Trophoblast cell (in vitro differentiated cells and primary cell): ENCODE measurements at regions not wholly inside any gene's neighbourhood (a gene's known extent, or its start where the extent isn't known, plus 50 kb on each side); places are given as distances from the start of the nearest gene placed in this dataset.

Experiments used
- DNase-seq, 2 donors: peaks; one replicate each; pipeline ENCODE4 v3.0.0-alpha.2; 2016
- H2AFZ ChIP-seq: 2 replicates; pipeline ENCODE4 v1.6.1; 2013; ENCODE audit warnings: low read length, moderate library complexity, mild to moderate bottlenecking; ENCODE audit not compliant: insufficient read depth, poor library complexity
- H2AK5ac ChIP-seq: 2 replicates; pipeline ENCODE4 v1.6.1; 2013; ENCODE audit warnings: mild to moderate bottlenecking, low read length
- H2BK120ac ChIP-seq: 2 replicates; pipeline ENCODE4 v1.6.1; 2013; ENCODE audit warnings: low read length, mild to moderate bottlenecking, moderate library complexity; ENCODE audit not compliant: insufficient read depth, poor library complexity
- H2BK12ac ChIP-seq: 2 replicates; pipeline ENCODE4 v1.6.1; 2013; ENCODE audit warnings: mild to moderate bottlenecking, low read length, moderate library complexity
- H2BK5ac ChIP-seq: 2 replicates; pipeline ENCODE4 v1.6.1; 2013; ENCODE audit warnings: low read length, low read depth, moderate library complexity, mild to moderate bottlenecking; ENCODE audit not compliant: poor library complexity
- H3K14ac ChIP-seq: 2 replicates; pipeline ENCODE4 v1.6.1; 2013; ENCODE audit warnings: mild to moderate bottlenecking, low read length
- H3K18ac ChIP-seq: 2 replicates; pipeline ENCODE4 v1.6.1; 2013; ENCODE audit warnings: mild to moderate bottlenecking, low read length
- H3K23ac ChIP-seq: 2 replicates; pipeline ENCODE4 v1.6.1; 2013; ENCODE audit warnings: low read length
- H3K27ac ChIP-seq: 2 replicates; pipeline ENCODE4 v1.5.1; 2013; ENCODE audit warnings: low read depth, mild to moderate bottlenecking, inconsistent platforms, low read length, moderate library complexity
- H3K27me3 ChIP-seq: 2 replicates; pipeline ENCODE4 v1.6.1; 2013; ENCODE audit warnings: inconsistent platforms, mild to moderate bottlenecking, low read length, moderate library complexity; ENCODE audit not compliant: insufficient read depth
- H3K36me3 ChIP-seq, 2 experiments: 1 replicate in 1 of 2; 2 replicates in 1 of 2; pipeline ENCODE4 v1.6.1; 2013; ENCODE audit warnings: low read length in 2 of 2, mild to moderate bottlenecking in 2 of 2, moderate library complexity in 1 of 2; ENCODE audit not compliant: insufficient read depth in 2 of 2, control insufficient read depth in 1 of 2
- H3K4ac ChIP-seq: 2 replicates; pipeline ENCODE4 v1.6.1; 2013; ENCODE audit warnings: low read depth, mild to moderate bottlenecking, low read length, moderate library complexity
- H3K4me1 ChIP-seq, 2 experiments: 1 replicate in 1 of 2; 2 replicates in 1 of 2; pipeline ENCODE4 v1.6.1; 2013; ENCODE audit warnings: low read length in 2 of 2, mild to moderate bottlenecking in 2 of 2, moderate library complexity in 1 of 2; ENCODE audit not compliant: insufficient read depth in 2 of 2, control insufficient read depth in 1 of 2
- H3K4me2 ChIP-seq: 2 replicates; pipeline ENCODE4 v1.6.1; 2013; ENCODE audit warnings: inconsistent platforms, mild to moderate bottlenecking, low read length, moderate library complexity
- H3K4me3 ChIP-seq: 2 replicates; pipeline ENCODE4 v1.5.1; 2013; ENCODE audit warnings: mild to moderate bottlenecking, low read depth, low read length, inconsistent platforms
- H3K79me1 ChIP-seq: one replicate; pipeline ENCODE4 v1.6.1; 2013; ENCODE audit warnings: low read length
- H3K79me2 ChIP-seq: 2 replicates; pipeline ENCODE4 v1.6.1; 2013; ENCODE audit warnings: low read length, mild to moderate bottlenecking; ENCODE audit not compliant: control insufficient read depth, insufficient read depth, poor library complexity
- H3K9ac ChIP-seq: 2 replicates; pipeline ENCODE4 v1.6.1; 2013; ENCODE audit warnings: mild to moderate bottlenecking, low read length
- H3K9me3 ChIP-seq: 2 replicates; pipeline ENCODE4 v1.6.1; 2013; ENCODE audit warnings: low read depth, mild to moderate bottlenecking, control low read depth, inconsistent platforms, low read length; ENCODE audit not compliant: insufficient read depth
- H4K12ac ChIP-seq: 2 replicates; pipeline ENCODE4 v1.6.1; 2013; ENCODE audit warnings: low read depth, mild to moderate bottlenecking, low read length, moderate library complexity
- H4K8ac ChIP-seq: 2 replicates; pipeline ENCODE4 v1.6.1; 2013; ENCODE audit warnings: low read depth, mild to moderate bottlenecking, low read length, moderate library complexity
- H4K91ac ChIP-seq: one replicate; pipeline ENCODE4 v1.6.1; 2013; ENCODE audit warnings: low read depth, mild to moderate bottlenecking, low read length, moderate library complexity
- WGBS: extraction: QIAGEN DNeasy Blood & Tissue Kit; methylation state at CpG from one replicate; pipeline ENCODE4 v1.1.7; 2013; ENCODE audit warnings: missing lambda C conversion rate; ENCODE audit not compliant: insufficient read length, insufficient coverage; ENCODE audit errors: extremely low coverage; 5-methylcytosine and 5-hydroxymethylcytosine counted together

- Histone ChIP-seq H3K79me2 (no peaks in the 10 kb centered on the region), H3K23ac (no peak overlapping the region), H3K36me3 (no peaks in the 10 kb centered on the region), H4K91ac (no peak overlapping the region), H3K14ac (no peak overlapping the region), H2AFZ (no peak overlapping the region), H3K4ac (no peak overlapping the region), H3K27ac (no peak overlapping the region), H3K27me3 (no peaks in the 10 kb centered on the region), H2BK12ac (no peak overlapping the region), H3K79me1 (no peaks in the 10 kb centered on the region), H3K4me1 (no peaks in the 10 kb centered on the region), H2BK120ac (no peak overlapping the region), H3K18ac (no peak overlapping the region), H3K9me3 (peaks cover 2% of the 10 kb centered on the region), H2BK5ac (no peak overlapping the region), H3K4me2 (no peak overlapping the region), H4K8ac (no peak overlapping the region), H4K12ac (no peak overlapping the region), H3K4me3 (no peak overlapping the region), H2AK5ac (no peak overlapping the region), H3K9ac (no peak overlapping the region)
- no CpG with 5 or more reads among the region's 4 CpGs for WGBS
- no peak for DNase-seq
Measured at GRCh38 chr7:73971322-73971703, 56.7 kb upstream of the ELN start.

GRCh38 chr7:73971704-73972341, 56.1 kb upstream of the ELN start:
- Histone ChIP-seq H4K8ac (no peak overlapping the region), H3K9ac (no peak overlapping the region), H3K4ac (no peak overlapping the region), H3K4me2 (no peak overlapping the region), H2BK120ac (no peak overlapping the region), H3K27ac (no peak overlapping the region), H3K9me3 (peaks cover 2% of the 10 kb centered on the region), H3K79me2 (no peaks in the 10 kb centered on the region), H3K18ac (no peak overlapping the region), H2BK5ac (no peak overlapping the region), H2AK5ac (no peak overlapping the region), H3K23ac (no peak overlapping the region), H3K27me3 (no peaks in the 10 kb centered on the region), H4K91ac (no peak overlapping the region), H3K36me3 (no peaks in the 10 kb centered on the region), H3K4me3 (no peak overlapping the region), H4K12ac (no peak overlapping the region), H3K79me1 (no peaks in the 10 kb centered on the region), H3K14ac (no peak overlapping the region), H2AFZ (no peak overlapping the region), H3K4me1 (peaks cover 0 to 3% of the 10 kb centered on the region in 2 experiments), H2BK12ac (no peak overlapping the region)
- no CpG with 5 or more reads among the region's 13 CpGs for WGBS
- no peak for DNase-seq

GRCh38 chr7:73972614-73973013, 55.4 kb upstream of the ELN start:
- H4K12ac ChIP-seq = no peak overlapping the region
- no CpG with 5 or more reads among the region's 12 CpGs for WGBS
- H3K18ac ChIP-seq = no peak overlapping the region
- no peak overlapping the region for H4K8ac ChIP-seq
- no peak overlapping the region for H3K4ac ChIP-seq
- H2BK120ac ChIP-seq = no peak overlapping the region
- no peak overlapping the region for H3K9ac ChIP-seq
- H3K4me3 ChIP-seq = no peak overlapping the region
- H2AK5ac ChIP-seq = no peak overlapping the region
- no peaks in the 10 kb centered on the region for H3K79me2 ChIP-seq
- no peak overlapping the region for H2BK5ac ChIP-seq
- no peaks in the 10 kb centered on the region for H3K36me3 ChIP-seq
- peaks cover under 1% of the 10 kb centered on the region for H3K9me3 ChIP-seq
- H3K27ac ChIP-seq = no peak overlapping the region
- DNase-seq = no peak
- no peaks in the 10 kb centered on the region for H3K27me3 ChIP-seq
- H3K14ac ChIP-seq = no peak overlapping the region
- no peak overlapping the region for H2AFZ ChIP-seq
- peaks cover 2 to 5% of the 10 kb centered on the region in 2 experiments for H3K4me1 ChIP-seq
- H3K4me2 ChIP-seq = no peak overlapping the region
- no peak overlapping the region for H2BK12ac ChIP-seq
- H3K23ac ChIP-seq = no peak overlapping the region
- H4K91ac ChIP-seq = no peak overlapping the region
- no peaks in the 10 kb centered on the region for H3K79me1 ChIP-seq

- Histone ChIP-seq H4K8ac (no peak overlapping the region), H3K4ac (no peak overlapping the region), H3K18ac (no peak overlapping the region), H3K23ac (no peak overlapping the region), H2AK5ac (no peak overlapping the region), H4K91ac (no peak overlapping the region), H3K9me3 (no peaks in the 10 kb centered on the region), H3K4me1 (peaks cover 2 to 9% of the 10 kb centered on the region in 2 experiments), H3K79me2 (no peaks in the 10 kb centered on the region), H3K4me3 (no peak overlapping the region), H2AFZ (no peak overlapping the region), H3K27me3 (no peaks in the 10 kb centered on the region), H2BK120ac (no peak overlapping the region), H2BK12ac (no peak overlapping the region), H3K9ac (no peak overlapping the region), H4K12ac (no peak overlapping the region), H3K79me1 (no peaks in the 10 kb centered on the region), H3K36me3 (no peaks in the 10 kb centered on the region), H2BK5ac (no peak overlapping the region), H3K14ac (no peak overlapping the region), H3K4me2 (no peak overlapping the region), H3K27ac (no peak overlapping the region)
- no CpG with 5 or more reads among the region's 6 CpGs for whole genome bisulfite sequencing
- no peak for DNase-seq
Measured at GRCh38 chr7:73973091-73973490, 54.9 kb upstream of the ELN start.
